Naive thymus-derived CD4-positive, alpha-beta T cell (primary cell): ENCODE measurements at regions not wholly inside any gene's neighbourhood (a gene's known extent, or its start where the extent isn't known, plus 50 kb on each side); places are given as distances from the start of the nearest gene placed in this dataset.

Source experiments
- ATAC-seq: fragments of 150-1000 bp; cut with Tn5 transposase; 2 replicates; pipeline ENCODE4 v1.10.0; 2021; ENCODE audit warnings: mild to moderate bottlenecking, moderate library complexity
- CTCF ChIA-PET: fragments of 350-600 bp; sonication (Branson Sonifier 250); formaldehyde crosslinking; loops from one replicate; lab custom pipeline; 2021; ENCODE audit warnings: antibody characterized with exemption; lab: Charles Lee
- POLR2A ChIA-PET: fragments of 350-600 bp; sonication (Branson Sonifier 250); formaldehyde crosslinking; loops from one replicate; lab custom pipeline; 2021; ENCODE audit warnings: antibody characterized with exemption, inconsistent platforms; lab: Charles Lee
- DNase-seq, 9 donors: peaks; one replicate each; pipeline versions ENCODE4 v3.0.0 to v3.0.0-alpha.2; 2020 to 2022; ENCODE audit warnings: mixed read lengths in 1 of 9
- H3K27ac ChIP-seq: one replicate; pipeline ENCODE4 v1.7.0; 2013; ENCODE audit warnings: mild to moderate bottlenecking, low read depth, low read length, moderate library complexity
- H3K27me3 ChIP-seq, 2 donors: one replicate each; pipeline ENCODE4 v1.7.0; 2013; ENCODE audit warnings: low read length in 2 of 2, mild to moderate bottlenecking in 2 of 2, moderate library complexity in 2 of 2; ENCODE audit not compliant: control insufficient read depth in 2 of 2, insufficient read depth in 2 of 2
- H3K36me3 ChIP-seq, 3 experiments: 1 replicate in 2 of 3; 2 replicates in 1 of 3; pipeline ENCODE4 v1.7.0; 2013; ENCODE audit warnings: low read length in 3 of 3, mild to moderate bottlenecking in 3 of 3, moderate library complexity in 1 of 3; ENCODE audit not compliant: insufficient read depth in 3 of 3, control insufficient read depth in 2 of 3
- H3K4me1 ChIP-seq, 2 donors: one replicate each; pipeline ENCODE4 v1.7.0; 2013; ENCODE audit warnings: low read length in 2 of 2, mild to moderate bottlenecking in 2 of 2, moderate library complexity in 1 of 2; ENCODE audit not compliant: control insufficient read depth in 2 of 2, insufficient read depth in 2 of 2
- H3K4me3 ChIP-seq: 2 replicates; pipeline ENCODE4 v1.7.0; 2013; ENCODE audit warnings: mild to moderate bottlenecking, low read length
- H3K9me3 ChIP-seq, 3 experiments: 1 replicate in 2 of 3; 2 replicates in 1 of 3; pipeline ENCODE4 v1.7.0; 2013; ENCODE audit warnings: low read length in 3 of 3; ENCODE audit not compliant: control insufficient read depth in 2 of 3
- H3K27ac Mint-ChIP-seq, 9 donors: one replicate each; pipeline ENCODE4 v1.8.0; 2020 to 2022; ENCODE audit warnings: mixed read lengths in 9 of 9, mild to moderate bottlenecking in 8 of 9, moderate library complexity in 5 of 9, inconsistent platforms in 2 of 9
- H3K27me3 Mint-ChIP-seq, 5 donors: one replicate each; pipeline ENCODE4 v1.8.0; 2021 to 2022; ENCODE audit warnings: mixed read lengths in 5 of 5, mild to moderate bottlenecking in 1 of 5
- H3K36me3 Mint-ChIP-seq, 5 donors: one replicate each; pipeline ENCODE4 v1.8.0; 2020 to 2022; ENCODE audit warnings: mixed read lengths in 5 of 5, mild to moderate bottlenecking in 3 of 5, inconsistent platforms in 1 of 5
- H3K4me1 Mint-ChIP-seq, 7 donors: one replicate each; pipeline ENCODE4 v1.8.0; 2020 to 2022; ENCODE audit warnings: mixed read lengths in 7 of 7, mild to moderate bottlenecking in 3 of 7, inconsistent platforms in 1 of 7
- H3K4me3 Mint-ChIP-seq, 10 donors: one replicate each; pipeline ENCODE4 v1.8.0; 2020 to 2022; ENCODE audit warnings: mild to moderate bottlenecking in 10 of 10, mixed read lengths in 10 of 10, moderate library complexity in 6 of 10, inconsistent platforms in 2 of 10
- H3K9me3 Mint-ChIP-seq, 11 donors: one replicate each; pipeline ENCODE4 v1.8.0; 2020 to 2022; ENCODE audit warnings: mixed read lengths in 11 of 11, mild to moderate bottlenecking in 4 of 11, inconsistent platforms in 1 of 11, moderate library complexity in 1 of 11
- intact Hi-C, 2 donors: fragments of 100-400 bp; cut with micrococcal nuclease; formaldehyde crosslinking; loops; one replicate each; pipeline ENCODE4 v1.15.1; 2023

- CTCF ChIA-PET, result interaction anchor here (0.6 kb wide), 2 partner anchors 1524 to 1595 kb away, joined by 3 read pairs; no protein-coding TSS in a partner anchor
- peaks cover 0 to 34% (median 9%) of the 10 kb centered on the region in 11 donors for H3K9me3 Mint-ChIP-seq
- ATAC-seq, result no peak
- Histone ChIP-seq H3K4me1 (no peaks in the 10 kb centered on the region), H3K27ac (no peak overlapping the region), H3K4me3 (no peak overlapping the region), H3K9me3 (peaks cover 0 to 4% (median 0%) of the 10 kb centered on the region in 3 experiments), H3K36me3 (no peaks in the 10 kb centered on the region), H3K27me3 (no peaks in the 10 kb centered on the region)
- no peak for DNase-seq
- peaks cover 0 to 3% (median 0%) of the 10 kb centered on the region in 5 donors for H3K36me3 Mint-ChIP-seq
- POLR2A ChIA-PET, result no interaction called here
- no peak overlapping the region for H3K27ac Mint-ChIP-seq
- H3K4me3 Mint-ChIP-seq, result no peak overlapping the region
- H3K27me3 Mint-ChIP-seq, result no peaks in the 10 kb centered on the region
- H3K4me1 Mint-ChIP-seq, result no peaks in the 10 kb centered on the region
- intact Hi-C loops, result no loop called here
Measured at GRCh38 chrX:63929608-63930007, 144.6 kb upstream of the ARHGEF9 start.

- peaks cover 0 to 46% (median 8%) of the 10 kb centered on the region in 11 donors for H3K9me3 Mint-ChIP-seq
- DNase-seq (no peak), ATAC-seq (no peak)
- no peak overlapping the region for H3K27ac ChIP-seq
- peaks cover 0 to 4% (median 0%) of the 10 kb centered on the region in 3 experiments for H3K9me3 ChIP-seq
- no peaks in the 10 kb centered on the region for H3K27me3 Mint-ChIP-seq
- POLR2A ChIA-PET, result no interaction called here
- no peaks in the 10 kb centered on the region for H3K4me1 ChIP-seq
- CTCF ChIA-PET, result no interaction called here
- no peaks in the 10 kb centered on the region for H3K36me3 ChIP-seq
- H3K36me3 Mint-ChIP-seq, result peaks cover 0 to 4% (median 0%) of the 10 kb centered on the region in 5 donors
- no peaks in the 10 kb centered on the region for H3K4me1 Mint-ChIP-seq
- intact Hi-C loops, result no loop called here
- H3K27ac Mint-ChIP-seq, result no peak overlapping the region
- no peak overlapping the region for H3K4me3 ChIP-seq
- no peaks in the 10 kb centered on the region for H3K27me3 ChIP-seq
- no peak overlapping the region for H3K4me3 Mint-ChIP-seq
Measured at GRCh38 chrX:63927848-63928247, 142.8 kb upstream of the ARHGEF9 start.

GRCh38 chrX:63922221-63922620 is 137.2 kb upstream of the ARHGEF9 start:
- Histone ChIP-seq H3K4me1 (no peaks in the 10 kb centered on the region), H3K4me3 (no peak overlapping the region), H3K9me3 (peaks cover 0 to 6% (median 0%) of the 10 kb centered on the region in 3 experiments), H3K36me3 (no peaks in the 10 kb centered on the region), H3K27me3 (no peaks in the 10 kb centered on the region), H3K27ac (no peak overlapping the region)
- Mint-ChIP-seq H3K36me3 (peaks cover 0 to 5% (median 0%) of the 10 kb centered on the region in 5 donors), H3K4me3 (no peak overlapping the region), H3K27me3 (no peaks in the 10 kb centered on the region), H3K27ac (no peak overlapping the region), H3K9me3 (peaks cover 0 to 67% (median 16%) of the 10 kb centered on the region in 11 donors), H3K4me1 (no peaks in the 10 kb centered on the region)
- POLR2A ChIA-PET, result no interaction called here
- intact Hi-C loops, result no loop called here
- ATAC-seq (no peak), DNase-seq (no peak)
- CTCF ChIA-PET, result interaction anchor here (0.6 kb wide), 1 partner anchor 1421 kb away, joined by 5 read pairs; no protein-coding TSS in a partner anchor

GRCh38 chrX:63920875-63921274 is 135.9 kb upstream of the ARHGEF9 start:
- H3K27me3 Mint-ChIP-seq, result no peaks in the 10 kb centered on the region
- peaks cover 0 to 65% (median 14%) of the 10 kb centered on the region in 11 donors for H3K9me3 Mint-ChIP-seq
- intact Hi-C loops, result no loop called here
- H3K27me3 ChIP-seq, result no peaks in the 10 kb centered on the region
- H3K4me3 ChIP-seq, result no peak overlapping the region
- H3K27ac ChIP-seq, result no peak overlapping the region
- ATAC-seq (no peak), DNase-seq (no peak)
- peaks cover 0 to 5% (median 0%) of the 10 kb centered on the region in 5 donors for H3K36me3 Mint-ChIP-seq
- H3K4me1 Mint-ChIP-seq, result no peaks in the 10 kb centered on the region
- no peaks in the 10 kb centered on the region for H3K36me3 ChIP-seq
- POLR2A ChIA-PET, result no interaction called here
- H3K4me1 ChIP-seq, result no peaks in the 10 kb centered on the region
- CTCF ChIA-PET, result no interaction called here
- no peak overlapping the region for H3K27ac Mint-ChIP-seq
- peaks cover 0 to 6% (median 0%) of the 10 kb centered on the region in 3 experiments for H3K9me3 ChIP-seq
- no peak overlapping the region for H3K4me3 Mint-ChIP-seq

GRCh38 chrX:63919081-63919480 is 134.1 kb upstream of the ARHGEF9 start:
- Mint-ChIP-seq H3K9me3 (peaks cover 0 to 60% (median 9%) of the 10 kb centered on the region in 11 donors), H3K4me3 (no peak overlapping the region), H3K36me3 (peaks cover 0 to 5% (median 0%) of the 10 kb centered on the region in 5 donors), H3K27ac (no peak overlapping the region), H3K4me1 (no peaks in the 10 kb centered on the region), H3K27me3 (no peaks in the 10 kb centered on the region)
- Histone ChIP-seq H3K4me3 (no peak overlapping the region), H3K4me1 (no peaks in the 10 kb centered on the region), H3K9me3 (peaks cover 0 to 9% (median 0%) of the 10 kb centered on the region in 3 experiments), H3K27me3 (no peaks in the 10 kb centered on the region), H3K36me3 (no peaks in the 10 kb centered on the region), H3K27ac (no peak overlapping the region)
- CTCF ChIA-PET, result no interaction called here
- no peak for ATAC-seq
- DNase-seq, result no peak
- intact Hi-C loops, result no loop called here
- POLR2A ChIA-PET, result no interaction called here

GRCh38 chrX:63918611-63919010 is 133.6 kb upstream of the ARHGEF9 start:
- peaks cover 0 to 60% (median 9%) of the 10 kb centered on the region in 11 donors for H3K9me3 Mint-ChIP-seq
- peaks cover 0 to 14% (median 0%) of the 10 kb centered on the region in 3 experiments for H3K9me3 ChIP-seq
- intact Hi-C loops, result no loop called here
- ATAC-seq (no peak), DNase-seq (no peak)
- H3K27me3 Mint-ChIP-seq, result no peaks in the 10 kb centered on the region
- no peaks in the 10 kb centered on the region for H3K27me3 ChIP-seq
- H3K4me3 Mint-ChIP-seq, result no peak overlapping the region
- ChIA-PET POLR2A (no interaction called here), CTCF (no interaction called here)
- H3K4me1 ChIP-seq, result no peaks in the 10 kb centered on the region
- no peaks in the 10 kb centered on the region for H3K4me1 Mint-ChIP-seq
- peaks cover 0 to 5% (median 0%) of the 10 kb centered on the region in 5 donors for H3K36me3 Mint-ChIP-seq
- H3K27ac ChIP-seq, result no peak overlapping the region
- H3K27ac Mint-ChIP-seq, result no peak overlapping the region
- H3K36me3 ChIP-seq, result no peaks in the 10 kb centered on the region
- no peak overlapping the region for H3K4me3 ChIP-seq

- H3K36me3 ChIP-seq, result no peaks in the 10 kb centered on the region
- intact Hi-C loops, result no loop called here
- no peak overlapping the region for H3K27ac Mint-ChIP-seq
- H3K4me3 ChIP-seq, result no peak overlapping the region
- H3K27ac ChIP-seq, result no peak overlapping the region
- no peak overlapping the region for H3K4me3 Mint-ChIP-seq
- H3K4me1 Mint-ChIP-seq, result no peaks in the 10 kb centered on the region
- no peak for DNase-seq
- no peak for ATAC-seq
- ChIA-PET POLR2A (no interaction called here), CTCF (no interaction called here)
- H3K27me3 ChIP-seq, result no peaks in the 10 kb centered on the region
- H3K9me3 Mint-ChIP-seq, result peaks cover 0 to 64% (median 12%) of the 10 kb centered on the region in 11 donors
- no peaks in the 10 kb centered on the region for H3K27me3 Mint-ChIP-seq
- no peaks in the 10 kb centered on the region for H3K4me1 ChIP-seq
- H3K9me3 ChIP-seq, result peaks cover 0 to 14% (median 0%) of the 10 kb centered on the region in 3 experiments
- H3K36me3 Mint-ChIP-seq, result peaks cover 0 to 5% (median 0%) of the 10 kb centered on the region in 5 donors
Measured at GRCh38 chrX:63917296-63917695, 132.3 kb upstream of the ARHGEF9 start.
